HG03175 (cell line): ENCODE measurements at regions not wholly inside any gene's neighbourhood (a gene's known extent, or its start where the extent isn't known, plus 50 kb on each side); places are given as distances from the start of the nearest gene placed in this dataset.

Experiments
- ATAC-seq: cut with Tn5 transposase; IDR thresholded peaks from one replicate; pipeline ENCODE4 v1.9.1; 2021; ENCODE audit warnings: mild to moderate bottlenecking, moderate library complexity; ENCODE audit not compliant: unreplicated experiment

GRCh38 chr10:110413049-110413783 is 84.5 kb upstream of the DUSP5 start:
- no peak for ATAC-seq

DNA sequence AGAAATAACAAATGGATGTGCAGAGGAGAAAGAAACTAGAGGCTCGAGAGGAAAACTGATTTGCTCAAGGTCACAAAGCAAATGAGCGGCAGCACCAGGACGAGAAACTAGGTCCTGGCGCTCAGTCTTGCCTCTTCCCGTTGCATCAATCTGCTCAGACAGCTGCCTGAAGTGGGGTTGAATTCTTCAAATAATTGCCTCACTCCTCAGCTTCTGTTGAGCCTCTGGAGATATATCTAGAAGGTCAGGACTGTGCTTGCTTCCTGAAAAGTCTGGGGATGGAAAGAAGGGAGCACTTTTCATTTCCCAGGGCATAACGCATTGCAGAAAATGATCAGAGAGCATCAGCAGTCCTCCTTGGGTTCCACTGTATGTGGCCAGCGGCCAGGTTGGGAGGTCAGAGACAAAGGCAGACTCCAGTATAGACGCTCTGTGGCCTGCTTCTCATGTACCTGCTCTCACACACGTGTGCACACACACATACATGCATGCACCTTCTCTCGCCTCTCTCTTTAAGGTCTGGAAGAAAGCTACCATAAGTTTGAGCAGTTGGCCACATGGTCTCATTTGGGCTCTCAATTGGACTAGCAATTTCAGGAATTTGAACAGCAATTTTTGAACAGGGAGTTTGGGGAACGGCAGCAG is 83.7 kb upstream of the DUSP5 start:
- peak; percentile 12 for ATAC-seq

DNA sequence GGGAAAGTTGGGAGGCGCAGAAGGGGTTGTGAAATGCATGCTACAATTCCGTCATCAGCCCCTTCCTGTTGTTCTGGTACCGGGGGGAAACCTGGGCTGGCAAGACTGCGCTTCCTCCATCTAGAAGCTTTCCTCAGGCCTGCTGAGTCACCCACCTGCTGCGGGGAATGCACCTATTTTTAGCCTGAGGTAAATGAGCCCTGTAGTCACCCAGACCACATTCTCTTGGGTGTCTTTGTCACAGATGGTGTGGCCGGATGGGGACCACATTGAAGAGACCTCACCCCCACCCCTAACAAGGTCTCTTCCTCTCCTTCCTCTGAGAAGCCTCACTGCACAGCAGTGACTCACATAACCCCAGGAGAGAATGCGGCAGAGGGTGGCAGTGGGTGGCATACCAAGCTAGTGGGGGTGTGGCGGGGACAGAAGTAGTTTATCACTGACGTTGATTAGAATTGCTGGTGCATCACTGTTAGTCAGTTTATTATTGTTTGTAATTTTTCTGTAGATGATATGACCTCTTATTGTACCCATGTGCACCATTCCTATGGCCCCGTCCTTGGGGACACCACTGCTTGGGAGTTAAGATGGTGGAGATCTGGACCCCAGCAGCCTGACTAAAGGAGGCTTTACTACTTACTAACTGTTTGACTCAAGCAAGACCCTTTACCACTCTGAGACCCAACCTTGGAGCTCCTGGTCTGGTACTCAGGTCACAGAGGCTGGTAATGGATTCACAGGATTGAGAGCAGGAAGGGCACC is 83.0 kb upstream of the DUSP5 start:
- peak; percentile 84 for ATAC-seq

GRCh38 chr10:110415809-110416208 is 81.9 kb upstream of the DUSP5 start:
- ATAC-seq, result no peak

GRCh38 chr10:110416776-110417711 is 80.7 kb upstream of the DUSP5 start:
- ATAC-seq, result no peak

DNA sequence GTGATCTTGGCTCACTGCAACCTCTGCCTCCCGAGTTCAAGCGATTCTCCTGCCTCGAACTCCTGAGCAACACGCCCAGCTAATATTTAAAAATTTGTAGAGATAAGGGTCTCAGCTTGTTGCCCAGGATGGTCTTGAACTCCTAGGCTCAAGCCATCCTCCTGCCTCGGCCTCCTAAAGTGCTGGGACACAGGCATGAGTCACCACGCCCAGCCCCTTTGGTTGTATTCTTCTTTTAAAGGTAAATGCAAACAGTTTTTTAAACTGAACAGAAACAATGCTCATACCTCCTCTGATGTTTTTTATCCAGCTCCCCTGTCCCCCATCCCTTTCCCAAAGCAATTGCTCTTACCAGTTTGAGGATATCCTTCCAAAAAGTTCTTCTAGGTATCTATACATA is 79.5 kb upstream of the DUSP5 start:
- no peak for ATAC-seq

DNA sequence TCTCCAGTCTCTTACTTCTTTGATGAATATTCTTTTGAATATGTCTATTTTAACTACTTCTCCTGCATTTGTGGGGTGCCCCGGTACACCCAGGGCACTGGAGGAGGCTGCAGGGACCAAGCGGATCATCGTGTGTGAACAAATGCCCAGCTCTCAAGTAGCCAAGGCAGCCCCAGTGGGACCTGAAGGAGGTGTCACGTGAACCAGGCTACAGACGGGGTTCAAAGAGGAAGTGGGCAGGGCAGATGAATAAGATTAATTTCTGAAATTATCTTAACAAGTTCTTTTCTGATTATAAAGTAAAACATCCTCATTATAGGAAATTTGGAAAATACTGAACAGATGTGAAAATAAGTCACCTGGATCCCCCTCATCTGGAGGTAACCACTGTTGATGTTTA is 78.4 kb upstream of the DUSP5 start:
- ATAC-seq, result no peak

- peak; percentile 48 for ATAC-seq
Observed at GRCh38 chr10:110420401-110421193, 77.1 kb upstream of the DUSP5 start.

GRCh38 chr10:110421512-110422138 is 76.1 kb upstream of the DUSP5 start:
- no peak for ATAC-seq

DNA sequence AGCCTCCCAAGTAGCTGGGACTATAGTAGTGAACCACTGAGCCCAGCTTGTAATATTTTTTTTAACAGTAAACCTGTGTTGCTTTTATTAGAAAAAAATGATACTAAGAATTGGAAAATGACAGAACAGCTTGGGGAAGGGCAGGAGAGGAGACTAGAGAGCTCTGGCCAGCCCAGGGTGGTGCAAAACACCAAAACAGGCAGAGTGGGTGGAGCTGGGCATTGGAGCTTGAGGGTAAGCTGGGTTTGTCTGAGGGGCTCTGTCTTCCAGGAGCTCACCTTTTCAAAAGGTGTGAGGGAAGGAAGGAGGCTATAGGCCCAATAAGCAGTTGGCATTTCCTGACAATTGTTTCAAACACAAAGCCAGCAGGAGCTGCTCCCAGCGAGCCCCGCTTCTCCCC is 75.2 kb upstream of the DUSP5 start:
- ATAC-seq, result no peak

DNA sequence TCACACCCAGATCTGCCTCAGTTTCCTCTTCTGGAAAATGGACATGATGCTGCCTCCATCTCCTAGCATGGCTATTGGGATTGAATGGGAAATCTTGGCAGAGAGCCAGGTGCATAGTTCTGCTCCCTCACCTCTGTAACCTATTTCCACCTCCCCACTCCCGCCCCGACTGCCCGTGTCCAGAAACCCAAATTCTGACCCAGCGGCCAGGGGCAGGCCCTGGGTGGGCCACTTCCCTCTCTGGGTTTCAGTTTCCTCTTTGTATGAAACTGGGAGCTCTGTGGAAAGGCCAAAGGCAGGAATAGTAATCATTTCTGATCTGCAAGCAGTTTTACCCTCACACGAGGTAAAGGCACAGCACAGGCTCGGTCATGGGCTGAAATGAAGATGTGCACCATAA is 74.1 kb upstream of the DUSP5 start:
- ATAC-seq, result no peak

- peak; percentile 81 for ATAC-seq
Observed at GRCh38 chr10:110425684-110426293, 71.9 kb upstream of the DUSP5 start.

DNA sequence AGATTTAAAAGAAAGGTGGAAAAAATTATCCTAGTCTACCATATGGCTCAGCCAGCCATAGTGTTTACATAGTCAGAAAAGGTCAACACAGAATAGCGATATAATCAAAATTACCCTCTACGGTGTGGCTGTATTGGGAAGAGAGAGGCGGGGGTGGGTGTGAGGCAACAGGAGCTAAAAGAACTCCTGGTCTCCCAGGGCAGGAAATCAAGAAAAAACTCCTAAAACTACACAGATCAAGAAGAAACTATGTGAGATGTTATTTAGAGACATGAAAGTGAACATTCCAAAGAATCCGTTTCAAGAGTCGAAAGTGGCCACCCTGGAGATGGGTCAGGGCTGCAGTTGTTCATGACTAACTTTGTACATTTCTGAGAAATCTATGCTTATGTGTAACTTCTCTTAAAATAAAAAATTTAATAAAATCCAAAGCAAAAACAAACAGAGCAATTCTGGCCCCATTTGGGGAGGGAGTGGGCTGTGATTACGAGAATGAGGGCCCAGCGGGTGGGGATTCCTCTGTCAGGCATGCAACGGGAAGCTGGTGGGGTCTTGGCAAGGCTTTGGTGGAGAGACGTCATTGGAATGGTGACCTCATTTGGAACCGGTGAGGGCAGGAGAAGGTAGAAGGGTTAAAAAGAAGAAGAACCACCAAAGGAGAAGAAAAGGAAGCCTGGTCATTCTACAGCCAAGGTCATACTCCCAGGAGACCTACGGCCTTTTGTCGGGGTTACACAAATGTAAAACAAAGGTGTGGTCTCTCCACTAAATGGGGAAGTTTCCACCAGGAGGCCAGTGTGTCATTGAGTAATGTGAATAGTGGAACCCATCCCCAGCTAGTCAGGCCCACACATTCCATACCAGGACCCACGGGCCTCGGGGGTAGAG is 71.2 kb upstream of the DUSP5 start:
- no peak for ATAC-seq

GRCh38 chr10:110429301-110429700 is 68.4 kb upstream of the DUSP5 start:
- no peak for ATAC-seq

DNA sequence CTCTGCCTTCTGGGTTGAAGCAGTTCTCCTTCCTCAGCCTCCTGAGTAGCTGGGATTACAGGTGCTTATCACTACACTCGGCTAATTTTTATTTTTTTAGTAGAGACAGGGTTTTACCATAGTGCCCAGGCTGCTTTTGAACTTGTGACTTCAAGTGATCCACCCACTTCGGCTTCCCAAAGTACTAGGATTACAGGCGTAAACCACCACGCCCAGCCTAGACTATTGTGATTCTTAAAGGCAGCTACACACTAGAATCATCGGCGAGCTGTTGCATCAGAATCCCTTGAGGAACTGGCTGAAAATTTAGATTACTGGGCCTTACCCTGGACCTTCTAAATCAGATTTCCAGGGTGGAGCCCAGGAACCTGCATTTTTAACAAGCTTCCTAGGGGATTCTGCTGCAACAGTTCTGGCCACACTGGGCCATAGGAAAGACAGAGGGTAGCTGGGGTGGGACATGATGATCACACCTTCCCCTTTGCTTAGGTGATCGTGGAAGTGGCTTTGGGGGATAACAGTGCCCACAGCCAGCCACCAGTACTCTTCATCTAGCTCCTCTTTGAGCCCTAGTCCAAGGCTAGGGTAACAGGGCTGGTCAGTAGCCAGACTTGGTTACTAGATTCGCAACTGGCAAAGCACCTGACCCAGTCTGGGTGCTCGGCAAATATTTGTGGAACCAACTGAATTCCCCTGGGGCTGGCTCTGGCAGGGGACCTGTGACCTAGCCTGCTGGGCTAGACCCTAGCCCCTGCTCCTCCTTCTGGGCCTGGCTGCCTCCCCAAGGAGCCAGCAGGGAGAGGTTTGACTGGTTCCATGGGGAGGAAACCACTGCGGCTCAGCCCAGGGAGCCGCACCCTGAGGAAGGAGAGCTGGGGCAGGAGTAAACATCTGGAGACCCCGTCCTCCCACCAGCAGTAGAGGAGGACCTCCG is 67.1 kb upstream of the DUSP5 start:
- no peak for ATAC-seq

GRCh38 chr10:110431659-110432058 is 66.0 kb upstream of the DUSP5 start:
- no peak for ATAC-seq

DNA sequence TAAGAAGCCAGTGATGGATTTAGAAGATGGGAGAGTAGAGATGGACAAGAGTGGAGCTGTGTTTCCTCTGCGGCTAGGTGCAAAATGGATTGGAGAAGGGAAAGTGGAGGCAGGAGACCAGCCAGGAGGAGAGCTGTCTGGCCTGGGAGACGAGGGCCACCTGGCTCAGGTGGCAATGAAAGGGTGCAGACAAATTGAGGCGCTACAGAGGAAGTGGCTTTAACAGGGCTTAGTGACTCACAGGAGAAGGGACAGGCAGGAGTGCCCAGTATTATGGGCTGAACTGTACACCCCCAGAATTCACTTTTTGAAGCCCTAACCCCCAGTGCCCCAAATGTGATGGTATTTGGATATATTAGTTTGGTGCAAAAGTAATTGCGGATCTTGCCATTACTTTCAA is 65.6 kb upstream of the DUSP5 start:
- ATAC-seq, result no peak
